ENCODE measurements at regions not wholly inside any gene's neighbourhood (a gene's known extent, or its start where the extent isn't known, plus 50 kb on each side); places are given as distances from the start of the nearest gene placed in this dataset.

DNA sequence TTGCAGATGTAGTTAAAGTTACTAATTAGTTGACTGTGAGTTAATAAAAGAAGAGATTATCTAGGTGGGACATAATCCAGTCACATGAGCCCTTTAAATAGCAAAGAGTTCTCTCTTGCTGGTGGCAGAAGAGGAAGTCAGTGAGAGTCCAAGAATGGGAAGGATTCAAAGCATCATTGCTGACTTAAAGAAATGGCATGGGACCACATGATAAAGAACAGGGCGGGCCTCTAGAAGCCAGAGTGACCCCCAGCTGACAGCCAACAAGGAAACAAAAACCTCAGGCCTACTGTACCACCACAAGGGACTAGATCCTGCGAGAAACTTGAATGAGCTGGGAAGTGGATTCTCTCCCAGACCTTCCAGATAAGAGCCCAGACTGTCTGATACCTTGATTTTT is 447.2 kb upstream of the CCDC54 start:
- no peaks in the 10 kb centered on the region for H3K4me1 Mint-ChIP-seq
- H3K27me3 Mint-ChIP-seq = no peaks in the 10 kb centered on the region
- no peak overlapping the region for H3K27ac Mint-ChIP-seq
- intact Hi-C loops (cut with micrococcal nuclease) = no loop called here
- ChIA-PET CTCF (no interaction called here), POLR2A (no interaction called here)
- DNase-seq = no peak
- no peak overlapping the region for H3K4me3 Mint-ChIP-seq
- no peak for ATAC-seq (ENCODE audit: low read depth)
- TF ChIP-seq, protein P1, sequence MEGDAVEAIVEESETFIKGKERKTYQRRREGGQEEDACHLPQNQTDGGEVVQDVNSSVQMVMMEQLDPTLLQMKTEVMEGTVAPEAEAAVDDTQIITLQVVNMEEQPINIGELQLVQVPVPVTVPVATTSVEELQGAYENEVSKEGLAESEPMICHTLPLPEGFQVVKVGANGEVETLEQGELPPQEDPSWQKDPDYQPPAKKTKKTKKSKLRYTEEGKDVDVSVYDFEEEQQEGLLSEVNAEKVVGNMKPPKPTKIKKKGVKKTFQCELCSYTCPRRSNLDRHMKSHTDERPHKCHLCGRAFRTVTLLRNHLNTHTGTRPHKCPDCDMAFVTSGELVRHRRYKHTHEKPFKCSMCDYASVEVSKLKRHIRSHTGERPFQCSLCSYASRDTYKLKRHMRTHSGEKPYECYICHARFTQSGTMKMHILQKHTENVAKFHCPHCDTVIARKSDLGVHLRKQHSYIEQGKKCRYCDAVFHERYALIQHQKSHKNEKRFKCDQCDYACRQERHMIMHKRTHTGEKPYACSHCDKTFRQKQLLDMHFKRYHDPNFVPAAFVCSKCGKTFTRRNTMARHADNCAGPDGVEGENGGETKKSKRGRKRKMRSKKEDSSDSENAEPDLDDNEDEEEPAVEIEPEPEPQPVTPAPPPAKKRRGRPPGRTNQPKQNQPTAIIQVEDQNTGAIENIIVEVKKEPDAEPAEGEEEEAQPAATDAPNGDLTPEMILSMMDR (IDR thresholded peaks at IDR 0.05) = no peak
- H3K9me3 Mint-ChIP-seq = no peaks in the 10 kb centered on the region
- no peaks in the 10 kb centered on the region for H3K36me3 Mint-ChIP-seq (ENCODE audit: low read depth)

DNA sequence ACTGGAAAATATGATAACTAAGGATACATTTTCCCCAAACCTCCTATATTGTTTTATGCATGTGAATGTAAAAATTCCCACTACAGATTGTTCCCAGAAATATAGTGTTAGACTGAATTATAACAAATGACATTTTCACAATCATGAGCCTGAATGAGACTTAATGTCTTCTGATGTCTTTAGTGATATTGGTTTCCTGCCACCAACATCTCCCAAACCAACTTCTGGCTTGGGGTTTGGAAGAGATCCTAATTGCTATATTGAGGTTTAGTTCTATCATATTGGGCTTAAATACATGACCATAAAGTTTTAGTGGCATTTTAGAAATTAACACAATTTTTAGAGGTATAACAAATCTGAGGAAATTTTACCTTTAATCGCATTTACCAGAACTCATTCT is 445.3 kb upstream of the CCDC54 start:
- TF ChIP-seq, protein P1 (IDR thresholded peaks at IDR 0.05) = no peak
- ChIA-PET POLR2A (no interaction called here), CTCF (no interaction called here)
- Mint-ChIP-seq H3K9me3 (no peaks in the 10 kb centered on the region), H3K4me3 (no peak overlapping the region), H3K4me1 (no peaks in the 10 kb centered on the region), H3K27ac (no peak overlapping the region), H3K36me3 (ENCODE audit: low read depth) (no peaks in the 10 kb centered on the region), H3K27me3 (no peaks in the 10 kb centered on the region)
- DNase-seq = no peak
- ATAC-seq (ENCODE audit: low read depth) = no peak
- intact Hi-C loops (cut with micrococcal nuclease) = no loop called here

DNA sequence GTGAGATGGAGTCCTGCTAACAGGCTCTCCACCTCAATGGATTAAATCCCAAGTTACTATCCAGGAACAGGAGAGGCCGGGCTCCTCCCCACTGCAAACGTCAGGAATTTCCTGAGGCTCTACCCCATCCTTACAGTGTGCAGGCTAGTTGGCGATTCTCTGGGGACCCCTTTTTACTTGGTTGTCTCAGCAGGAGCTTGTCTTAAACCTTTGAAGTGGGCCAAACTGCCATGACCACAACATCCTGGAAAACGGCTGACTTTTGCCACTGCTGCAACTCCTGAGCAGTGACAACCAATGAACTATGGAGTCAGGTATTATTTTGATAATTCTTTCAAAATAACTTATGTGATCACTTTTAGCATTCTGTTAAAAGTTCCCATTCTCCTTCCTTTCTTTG is 440.9 kb upstream of the CCDC54 start:
- ChIA-PET CTCF (no interaction called here), POLR2A (no interaction called here)
- Mint-ChIP-seq H3K9me3 (no peaks in the 10 kb centered on the region), H3K27me3 (no peaks in the 10 kb centered on the region), H3K4me3 (no peak overlapping the region), H3K36me3 (ENCODE audit: low read depth) (no peaks in the 10 kb centered on the region), H3K27ac (no peak overlapping the region), H3K4me1 (no peaks in the 10 kb centered on the region)
- DNase-seq (no peak), ATAC-seq (ENCODE audit: low read depth) (no peak)
- TF ChIP-seq, protein P1 (IDR thresholded peaks at IDR 0.05) = no peak
- intact Hi-C loops (cut with micrococcal nuclease) = no loop called here

DNA sequence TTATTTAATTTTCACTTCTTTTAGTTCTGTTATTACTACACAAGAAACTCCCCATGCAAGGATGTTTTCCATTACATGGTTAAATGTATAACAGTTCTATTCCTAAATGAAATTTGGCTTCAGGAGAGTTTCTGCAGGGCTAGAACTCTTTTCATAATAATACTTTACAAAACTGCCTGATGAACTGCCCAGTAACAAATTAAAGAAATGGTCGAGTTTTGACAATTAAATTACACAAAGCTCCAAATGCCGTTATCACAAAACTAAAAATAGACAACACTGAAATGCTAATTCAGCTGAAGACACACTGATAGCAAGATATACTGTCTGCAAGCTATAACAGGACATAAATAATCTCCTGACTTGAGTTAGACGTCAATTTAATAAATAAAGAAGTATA is 435.2 kb upstream of the CCDC54 start:
- TF ChIP-seq, protein P1 (IDR thresholded peaks at IDR 0.05) = no peak
- DNase-seq = no peak
- Mint-ChIP-seq H3K27ac (no peak overlapping the region), H3K4me1 (peaks cover 12% of the 10 kb centered on the region), H3K9me3 (no peaks in the 10 kb centered on the region), H3K4me3 (no peak overlapping the region), H3K27me3 (no peaks in the 10 kb centered on the region), H3K36me3 (ENCODE audit: low read depth) (no peaks in the 10 kb centered on the region)
- ChIA-PET CTCF (no interaction called here), POLR2A (no interaction called here)
- intact Hi-C loops (cut with micrococcal nuclease) = no loop called here
- no peak for ATAC-seq (ENCODE audit: low read depth)

DNA sequence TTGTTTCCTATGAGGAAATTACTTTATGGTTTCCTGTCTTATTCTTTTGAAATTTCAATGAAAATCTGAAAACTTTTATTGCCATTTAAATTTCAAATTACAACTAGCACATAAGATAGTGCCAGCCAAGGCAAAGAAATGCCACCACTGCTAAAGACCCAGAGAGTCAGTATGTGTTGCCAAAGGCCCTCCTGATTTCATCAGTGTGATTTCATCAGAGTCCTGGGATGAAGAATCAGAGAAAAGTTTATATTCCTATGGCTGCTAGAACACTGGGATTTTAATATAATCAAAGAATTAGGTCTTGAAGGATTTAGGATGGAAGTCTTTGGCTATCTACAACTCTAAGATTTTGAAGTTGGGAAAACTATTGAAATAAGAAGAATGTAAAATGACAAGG is 434.2 kb upstream of the CCDC54 start:
- no peak for DNase-seq
- Mint-ChIP-seq H3K36me3 (ENCODE audit: low read depth) (no peaks in the 10 kb centered on the region), H3K27ac (no peak overlapping the region), H3K4me1 (peaks cover 12% of the 10 kb centered on the region), H3K4me3 (no peak overlapping the region), H3K27me3 (no peaks in the 10 kb centered on the region), H3K9me3 (no peaks in the 10 kb centered on the region)
- ChIA-PET CTCF (no interaction called here), POLR2A (no interaction called here)
- intact Hi-C loops (cut with micrococcal nuclease) = no loop called here
- TF ChIP-seq, protein P1 (IDR thresholded peaks at IDR 0.05) = no peak
- ATAC-seq (ENCODE audit: low read depth) = no peak

Measured in activated B cell treated with CpG ODN at 0.5 μM for 24 hours (primary cell).